GM13977 (cell line): ENCODE measurements at regions not wholly inside any gene's neighbourhood (a gene's known extent, or its start where the extent isn't known, plus 50 kb on each side); places are given as distances from the start of the nearest gene placed in this dataset.

Experiments used
- DNase-seq: peaks from one replicate; pipeline ENCODE4 v3.0.0; 2012; ENCODE audit warnings: low spot score
- in situ Hi-C: fragments of 300-500 bp; cut with MboI; formaldehyde crosslinking; loops from one replicate; pipeline ENCODE4 v1.12.0; 2022; ENCODE audit warnings: low sequenced_read_pairs, low pct_unique_long_range_greater_than_20kb, mixed read lengths, inconsistent platforms; ENCODE audit not compliant: unreplicated experiment
- TF ChIP-seq, protein P1 (sequence below): IDR thresholded peaks from 2 replicates; pipeline ENCODE4 v1.5.1; 2012; ENCODE audit warnings: mild to moderate bottlenecking, control low read depth; ENCODE audit not compliant: insufficient read depth; ENCODE audit errors: extremely low read depth, missing control alignments

DNA sequence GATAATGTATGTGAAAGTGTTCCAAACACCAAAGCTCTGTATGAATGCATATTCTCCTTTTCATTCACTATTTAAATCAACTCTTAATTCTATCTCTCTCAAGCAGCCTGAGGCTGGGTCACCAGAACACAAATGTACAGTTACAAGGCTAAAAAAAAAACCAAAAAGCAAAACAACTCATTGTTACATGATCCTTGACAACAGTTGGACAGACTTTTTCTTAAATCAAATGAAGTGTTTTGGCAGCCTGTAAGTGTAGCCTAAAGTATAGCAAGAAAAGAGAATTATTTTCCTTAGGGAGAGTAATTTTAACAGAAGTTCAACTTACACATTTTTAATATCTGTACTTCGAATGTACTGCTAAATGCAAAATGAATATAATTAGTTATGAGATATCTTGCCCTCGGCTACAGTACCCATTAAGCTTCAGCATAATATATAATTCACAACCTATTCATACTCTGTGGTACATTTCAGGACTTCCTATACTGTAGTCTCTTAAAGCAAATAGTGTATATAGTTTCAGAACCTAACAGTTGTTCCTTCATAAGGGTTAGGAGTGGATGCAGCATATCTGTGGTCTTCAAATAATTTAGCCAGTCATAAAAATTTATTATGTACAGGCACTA, 214.0 kb upstream of the BTG1 start:
- in situ Hi-C loops, result no loop called here
- TF ChIP-seq, protein P1, sequence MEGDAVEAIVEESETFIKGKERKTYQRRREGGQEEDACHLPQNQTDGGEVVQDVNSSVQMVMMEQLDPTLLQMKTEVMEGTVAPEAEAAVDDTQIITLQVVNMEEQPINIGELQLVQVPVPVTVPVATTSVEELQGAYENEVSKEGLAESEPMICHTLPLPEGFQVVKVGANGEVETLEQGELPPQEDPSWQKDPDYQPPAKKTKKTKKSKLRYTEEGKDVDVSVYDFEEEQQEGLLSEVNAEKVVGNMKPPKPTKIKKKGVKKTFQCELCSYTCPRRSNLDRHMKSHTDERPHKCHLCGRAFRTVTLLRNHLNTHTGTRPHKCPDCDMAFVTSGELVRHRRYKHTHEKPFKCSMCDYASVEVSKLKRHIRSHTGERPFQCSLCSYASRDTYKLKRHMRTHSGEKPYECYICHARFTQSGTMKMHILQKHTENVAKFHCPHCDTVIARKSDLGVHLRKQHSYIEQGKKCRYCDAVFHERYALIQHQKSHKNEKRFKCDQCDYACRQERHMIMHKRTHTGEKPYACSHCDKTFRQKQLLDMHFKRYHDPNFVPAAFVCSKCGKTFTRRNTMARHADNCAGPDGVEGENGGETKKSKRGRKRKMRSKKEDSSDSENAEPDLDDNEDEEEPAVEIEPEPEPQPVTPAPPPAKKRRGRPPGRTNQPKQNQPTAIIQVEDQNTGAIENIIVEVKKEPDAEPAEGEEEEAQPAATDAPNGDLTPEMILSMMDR, result no peak
- no peak for DNase-seq

DNA sequence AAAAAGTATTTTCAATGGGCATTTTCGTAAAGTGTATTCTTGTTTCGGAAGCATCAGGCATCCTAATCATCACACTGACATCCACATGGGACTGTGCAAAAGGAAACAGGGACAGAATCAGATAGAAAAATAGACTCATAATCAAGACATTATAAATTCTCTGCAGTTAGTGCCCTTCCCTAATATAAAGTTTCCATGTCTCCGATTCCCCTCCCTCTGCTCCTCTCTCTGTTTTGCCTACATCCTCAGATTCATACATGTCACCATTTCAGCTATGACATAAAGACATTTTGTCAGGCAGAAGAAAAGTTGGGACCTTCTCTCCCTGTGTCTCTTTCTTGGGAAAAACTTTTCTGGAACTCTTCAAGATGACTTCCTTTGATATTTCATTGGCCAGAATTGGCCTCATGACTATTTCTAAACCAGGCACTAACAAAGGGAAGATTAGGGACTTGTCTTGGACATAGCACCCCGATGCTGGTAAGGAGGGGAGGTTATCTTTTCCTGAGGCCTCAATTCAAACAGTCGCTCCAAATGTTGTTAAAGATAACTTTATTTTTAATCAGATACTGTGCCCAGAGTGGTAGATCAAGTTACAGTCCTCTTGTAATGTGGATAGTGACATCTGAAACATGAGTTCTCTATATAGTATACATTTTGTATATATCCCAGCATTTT, 212.1 kb upstream of the BTG1 start:
- in situ Hi-C loops, result no loop called here
- TF ChIP-seq, protein P1, result no peak
- no peak for DNase-seq

DNA sequence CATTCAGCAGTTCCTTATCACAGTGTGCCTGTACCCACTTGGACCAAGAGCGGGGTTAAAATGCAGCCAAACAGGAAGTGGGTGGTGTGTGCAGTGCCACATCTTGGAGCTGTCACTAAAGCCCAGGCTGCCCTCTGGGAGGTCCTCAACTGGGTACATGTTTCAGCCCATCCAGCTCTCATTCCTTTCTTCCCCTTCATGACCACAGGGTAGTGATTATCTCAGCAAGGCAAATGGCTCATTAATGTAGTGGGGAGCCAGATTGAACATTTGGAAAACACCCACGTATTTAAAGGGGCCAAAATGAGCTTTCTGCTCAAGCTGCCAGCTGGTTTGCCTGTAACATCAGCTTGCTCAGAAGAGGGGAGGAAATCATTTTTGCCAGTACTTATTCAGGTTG, 210.8 kb upstream of the BTG1 start:
- DNase-seq, result no peak
- in situ Hi-C loops, result no loop called here
- TF ChIP-seq, protein P1, result no peak

DNA sequence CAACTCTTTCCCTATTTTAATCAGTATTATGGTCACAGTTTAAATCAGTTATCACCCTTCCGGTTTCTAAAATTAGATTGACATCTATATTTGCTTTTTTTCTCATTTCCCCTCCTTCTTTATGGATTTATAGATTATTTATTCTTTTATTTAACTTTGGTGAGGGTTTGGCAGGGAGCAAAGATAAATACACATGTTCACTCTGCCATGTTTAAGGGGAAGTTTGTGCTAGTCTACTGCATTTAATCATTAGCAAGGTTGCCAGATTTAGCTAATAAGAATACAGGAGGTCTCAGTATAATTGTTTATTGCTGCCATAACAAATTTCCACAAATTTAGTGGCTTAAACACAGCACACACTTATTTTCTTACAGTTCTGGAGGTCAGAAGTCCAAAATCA, 204.0 kb upstream of the BTG1 start:
- DNase-seq, result no peak
- in situ Hi-C loops, result no loop called here
- TF ChIP-seq, protein P1, result no peak

DNA sequence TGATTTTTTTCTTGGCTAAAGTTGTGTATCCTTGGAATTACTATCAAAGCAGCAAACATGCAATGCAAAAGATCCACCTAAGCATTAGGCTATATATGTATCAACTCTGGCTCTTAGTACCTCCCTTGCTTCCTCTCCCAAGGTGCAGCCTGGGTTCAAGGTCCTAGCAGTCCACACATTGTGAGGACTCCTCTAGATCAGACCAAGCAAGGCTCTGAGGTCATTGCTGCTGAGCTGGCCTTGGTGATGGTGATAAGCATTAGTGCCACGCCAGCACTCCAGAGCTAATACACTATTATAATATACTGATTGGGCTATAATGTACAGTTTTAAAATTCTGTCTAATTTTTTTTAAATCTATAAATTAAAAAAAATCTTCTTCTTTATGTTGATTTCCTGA, 196.9 kb upstream of the BTG1 start:
- TF ChIP-seq, protein P1, result no peak
- no peak for DNase-seq
- in situ Hi-C loops, result no loop called here

DNA sequence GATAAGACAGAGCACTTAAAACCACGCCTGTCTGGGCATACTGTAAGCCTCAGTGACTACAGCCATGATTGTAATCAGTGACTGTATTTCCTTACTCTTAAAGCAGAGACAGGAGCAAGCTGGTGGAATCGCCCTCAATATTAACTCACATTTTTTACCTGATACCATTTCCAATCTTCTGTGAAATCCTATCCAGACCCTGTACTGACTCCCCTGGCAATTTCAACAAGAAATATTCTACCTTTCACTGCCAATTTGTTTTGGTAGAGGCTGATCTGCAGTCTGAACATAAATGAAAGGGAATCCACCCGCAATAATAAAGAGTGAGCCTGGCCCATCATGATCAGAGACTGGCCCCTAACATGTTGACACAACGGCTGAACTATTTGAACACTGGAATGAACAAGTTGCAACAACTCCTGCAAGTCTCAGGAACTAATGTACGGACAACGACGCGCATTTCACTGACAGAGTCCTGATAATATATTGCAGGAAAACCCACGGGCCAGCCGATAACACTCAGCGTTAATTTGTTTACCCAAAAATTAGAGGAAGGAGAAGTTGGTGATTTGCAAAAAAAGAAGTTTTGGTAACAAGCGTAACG, 195.5 kb upstream of the BTG1 start:
- in situ Hi-C loops, result no loop called here
- TF ChIP-seq, protein P1, result no peak
- no peak for DNase-seq
